ENCODE measurements at regions not wholly inside any gene's neighbourhood (a gene's known extent, or its start where the extent isn't known, plus 50 kb on each side); places are given as distances from the start of the nearest gene placed in this dataset.

- TF ChIP-seq POLR2A (IDR thresholded peaks at IDR 0.05; ENCODE audit: insufficient read depth in 1 of 2, low read depth in 2 of 2, low read length in 2 of 2), result no peak
- TF ChIP-seq CTCF (CRISPR knock-in tag; IDR thresholded peaks at IDR 0.05), result no peak
- TF ChIP-seq ZNF274 (CRISPR knock-in tag; IDR thresholded peaks at IDR 0.05), result no peak
- no peak for TF ChIP-seq PRPF4 (IDR thresholded peaks at IDR 0.05; ENCODE audit: low read depth, low read length, poor library complexity, severe bottlenecking)
- TF ChIP-seq NCOA5 (CRISPR knock-in tag; IDR thresholded peaks at IDR 0.05), result no peak
- TF ChIP-seq MTA3 (CRISPR knock-in tag; IDR thresholded peaks at IDR 0.05), result no peak
Observed at GRCh38 chr9:29968831-29969230, 2395.6 kb upstream of the C9orf72 start.
